ENCODE measurements at regions not wholly inside any gene's neighbourhood (a gene's known extent, or its start where the extent isn't known, plus 50 kb on each side); places are given as distances from the start of the nearest gene placed in this dataset.

DNA sequence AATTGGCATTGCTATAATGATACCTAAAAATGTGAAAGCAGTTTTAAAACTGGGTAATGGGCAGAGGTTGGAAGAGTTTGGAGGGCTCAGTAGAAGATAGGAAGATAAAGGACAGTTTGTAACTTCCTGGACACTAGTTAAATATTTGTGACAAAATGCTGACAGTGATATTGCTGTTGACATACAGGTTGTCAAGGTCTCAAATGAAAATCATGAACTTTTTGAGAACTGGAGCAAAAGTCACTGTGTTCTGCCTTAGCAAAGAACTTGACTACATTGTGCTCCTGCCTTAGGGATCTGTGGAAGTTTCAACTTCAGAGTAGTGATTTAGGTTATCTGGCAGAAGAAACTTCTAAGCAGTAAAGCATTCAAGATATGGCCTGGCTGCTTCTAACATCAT, 113.7 kb upstream of the CD96 start:
- no peak for DNase-seq
- ATAC-seq (ENCODE audit: poor library complexity), result no peak
- intact Hi-C loops (cut with DNase I), result no loop called here

GRCh38 chr3:111434941-111435622, 106.9 kb upstream of the CD96 start:
- DNase-seq (no peak), ATAC-seq (ENCODE audit: poor library complexity) (no peak)
- intact Hi-C loops (cut with DNase I), result no loop called here

GRCh38 chr3:111438283-111438682, 103.7 kb upstream of the CD96 start:
- intact Hi-C loops (cut with DNase I), result no loop called here
- ATAC-seq (ENCODE audit: poor library complexity), result no peak
- DNase-seq, result no peak

GRCh38 chr3:111454551-111454950, 87.4 kb upstream of the CD96 start:
- intact Hi-C loops (cut with DNase I), result no loop called here
- no peak for DNase-seq
- no peak for ATAC-seq (ENCODE audit: poor library complexity)

DNA sequence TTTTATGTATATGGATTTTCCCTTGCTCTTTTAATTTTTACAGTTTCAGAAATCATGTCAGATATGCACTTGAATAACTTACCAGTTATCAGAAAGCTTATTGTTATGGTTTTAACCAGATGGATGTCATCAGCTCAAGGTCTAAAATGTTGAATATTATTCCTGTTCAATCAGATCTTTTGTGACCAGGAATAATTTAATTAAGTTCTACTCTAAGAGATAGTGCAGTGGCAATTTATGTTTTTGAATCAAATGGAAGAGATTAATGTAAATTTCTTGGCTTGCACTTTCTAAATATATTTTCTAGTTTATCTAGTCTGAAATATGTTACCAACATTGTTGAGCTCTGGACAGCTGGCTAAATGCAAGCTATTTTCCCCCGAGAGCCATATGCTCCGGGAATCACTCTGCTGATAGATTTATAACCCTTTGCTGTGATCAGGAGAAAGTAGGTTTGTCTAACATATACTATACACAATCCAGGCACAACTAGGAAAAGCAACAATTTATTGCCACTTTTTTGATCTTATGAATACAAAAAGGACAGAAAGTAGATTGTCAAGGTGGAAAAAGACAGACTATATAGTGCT, 76.8 kb upstream of the CD96 start:
- ATAC-seq (ENCODE audit: poor library complexity), result no peak
- DNase-seq, result no peak
- intact Hi-C loops (cut with DNase I), result no loop called here

DNA sequence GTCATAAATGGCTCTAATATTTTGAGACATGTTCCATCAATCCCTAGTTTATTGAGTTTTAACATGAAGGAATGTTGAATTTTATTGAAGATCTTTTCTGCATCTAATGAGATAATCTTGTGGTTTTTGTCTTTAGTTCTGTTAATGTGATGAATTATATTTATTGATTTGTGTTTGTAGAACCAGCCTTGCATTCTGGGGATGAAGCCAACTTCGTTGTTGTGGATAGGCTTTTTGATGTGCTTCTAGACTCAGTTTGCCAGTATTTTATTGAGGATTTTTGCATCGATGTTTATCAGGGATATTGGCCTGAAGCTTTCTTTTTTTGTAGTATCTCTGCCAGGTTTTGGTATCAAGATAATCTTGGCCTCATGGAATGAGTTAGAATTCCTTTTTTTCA, 72.0 kb upstream of the CD96 start:
- DNase-seq (no peak), ATAC-seq (ENCODE audit: poor library complexity) (no peak)
- intact Hi-C loops (cut with DNase I), result no loop called here

DNA sequence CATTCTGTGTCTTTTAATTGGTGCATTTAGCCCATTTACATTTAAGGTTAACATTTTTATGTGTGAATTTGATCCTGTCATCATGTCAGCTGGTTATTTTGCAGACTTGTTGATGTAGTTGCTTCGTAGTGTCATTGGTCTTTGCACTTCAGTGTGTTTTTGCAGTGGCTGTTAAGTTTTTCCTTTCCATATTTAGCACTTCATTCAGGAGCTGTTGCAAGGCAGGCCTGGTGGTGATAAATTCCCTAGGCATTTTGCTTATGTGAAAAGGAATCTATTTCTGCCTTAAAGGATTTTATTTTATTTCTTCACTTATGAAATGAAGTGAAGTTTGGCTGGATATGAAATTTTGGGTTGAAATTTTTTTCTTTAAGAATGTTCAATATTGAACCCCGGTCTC, 70.2 kb upstream of the CD96 start:
- ATAC-seq (ENCODE audit: poor library complexity) (no peak), DNase-seq (no peak)
- intact Hi-C loops (cut with DNase I), result no loop called here

GRCh38 chr3:111472556-111472955, 69.4 kb upstream of the CD96 start:
- intact Hi-C loops (cut with DNase I), result no loop called here
- ATAC-seq (ENCODE audit: poor library complexity), result no peak

DNA sequence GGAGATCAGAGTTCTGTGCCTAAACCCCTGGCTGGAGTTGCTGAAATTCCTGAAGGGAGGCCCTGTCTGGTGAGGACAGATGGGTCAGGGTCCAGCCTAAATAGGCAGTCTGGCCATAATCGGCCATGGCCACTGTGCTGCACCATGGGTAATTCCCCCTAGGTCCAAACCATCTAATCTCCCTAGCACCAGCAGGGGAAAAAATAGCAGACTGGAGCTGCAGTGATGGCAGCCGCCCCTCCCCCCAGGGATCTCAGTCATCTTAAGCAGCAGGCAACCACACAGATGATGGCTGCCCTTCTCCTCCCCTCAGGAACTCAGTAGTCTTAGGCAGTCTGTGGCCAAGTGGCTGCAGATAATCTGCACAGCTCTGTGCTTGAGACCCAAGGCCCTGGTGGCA, 68.4 kb upstream of the CD96 start:
- DNase-seq (no peak), ATAC-seq (ENCODE audit: poor library complexity) (no peak)
- intact Hi-C loops (cut with DNase I), result no loop called here

More at GRCh38 chr3:111472556-111472955, 69.4 kb upstream of the CD96 start:
- no peak for DNase-seq

- DNase-seq (no peak), ATAC-seq (ENCODE audit: poor library complexity) (no peak)
- intact Hi-C loops (cut with DNase I), result no loop called here
Measured at GRCh38 chr3:111476701-111477100, 65.3 kb upstream of the CD96 start.

GRCh38 chr3:111480091-111480490, 61.9 kb upstream of the CD96 start:
- DNase-seq (no peak), ATAC-seq (ENCODE audit: poor library complexity) (no peak)
- intact Hi-C loops (cut with DNase I), result no loop called here

DNA sequence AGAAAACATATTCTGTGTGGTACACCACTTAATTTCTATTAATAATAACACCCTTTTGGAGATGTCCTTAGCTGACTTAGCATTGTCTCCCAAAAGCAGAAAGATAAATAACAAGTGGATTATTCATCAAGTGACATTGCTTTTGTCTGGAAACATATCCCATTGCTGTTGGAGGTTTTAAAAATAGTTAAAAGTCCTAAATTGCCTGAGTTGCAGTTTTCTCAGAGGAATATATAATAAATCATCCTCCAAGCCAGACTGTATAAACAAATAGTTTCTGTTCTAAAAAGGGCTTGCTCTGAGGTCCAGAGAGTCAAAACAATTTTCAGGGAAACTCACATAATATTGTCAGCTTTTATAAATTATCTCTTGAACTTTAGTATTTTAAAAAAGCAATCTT, 60.4 kb upstream of the CD96 start:
- ATAC-seq (ENCODE audit: poor library complexity) (no peak), DNase-seq (no peak)
- intact Hi-C loops (cut with DNase I), result no loop called here

DNA sequence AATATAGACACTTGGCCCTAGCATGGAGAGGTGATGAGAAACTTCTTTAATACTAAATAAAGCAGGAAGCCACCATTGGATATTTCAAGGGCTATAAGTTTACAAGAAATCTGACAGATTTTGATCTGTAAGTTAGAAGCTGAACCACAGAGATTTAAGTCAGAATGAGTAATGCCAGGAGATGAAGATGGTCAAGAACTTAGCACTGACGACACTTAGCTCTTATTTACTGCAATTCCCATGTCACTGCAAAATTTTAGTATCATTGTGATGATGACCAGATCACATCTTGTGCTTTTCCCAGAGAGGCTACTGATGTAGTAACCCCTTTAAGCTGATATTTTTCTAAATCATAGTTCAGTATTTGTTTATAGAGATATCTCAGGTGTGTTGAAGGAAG, 59.4 kb upstream of the CD96 start:
- ATAC-seq (ENCODE audit: poor library complexity) (no peak), DNase-seq (no peak)
- intact Hi-C loops (cut with DNase I), result no loop called here

- no peak for DNase-seq
- ATAC-seq (ENCODE audit: poor library complexity), result no peak
- intact Hi-C loops (cut with DNase I), result no loop called here
Measured at GRCh38 chr3:111485086-111485485, 56.9 kb upstream of the CD96 start.
